ENCODE measurements at regions not wholly inside any gene's neighbourhood (a gene's known extent, or its start where the extent isn't known, plus 50 kb on each side); places are given as distances from the start of the nearest gene placed in this dataset.
"Not testable (repeated sequence)": the region's sequence is repeated elsewhere in the genome, so short reads cannot be mapped to it uniquely, and the experiment has no call there.

- DNase-seq (ENCODE audit: low read depth), result no peak
These were observed 765.1 kb downstream of the KCNA4 start for GRCh38 chr11:29251738-29252137.

GRCh38 chr11:29249713-29250112 is 767.1 kb downstream of the KCNA4 start:
- DNase-seq (ENCODE audit: low read depth), result no peak

- DNase-seq (ENCODE audit: low read depth), result no peak
These were observed 772.5 kb downstream of the KCNA4 start for GRCh38 chr11:29244355-29244754.

- no peak for DNase-seq (ENCODE audit: low read depth)
These were observed 773.2 kb downstream of the KCNA4 start for GRCh38 chr11:29243616-29244015.

GRCh38 chr11:29231991-29232390 is 784.8 kb downstream of the KCNA4 start:
- DNase-seq (ENCODE audit: low read depth), result no peak

GRCh38 chr11:29231586-29231985 is 785.2 kb downstream of the KCNA4 start:
- no peak for DNase-seq (ENCODE audit: low read depth)

- no peak for DNase-seq (ENCODE audit: low read depth)
These were observed 789.0 kb downstream of the KCNA4 start for GRCh38 chr11:29227811-29228210.

GRCh38 chr11:29224739-29225384 is 792.0 kb downstream of the KCNA4 start:
- DNase-seq (ENCODE audit: low read depth), result no peak

GRCh38 chr11:29219531-29219930 is 797.3 kb downstream of the KCNA4 start:
- DNase-seq (ENCODE audit: low read depth), result not testable (repeated sequence)

GRCh38 chr11:29217901-29218300 is 798.9 kb downstream of the KCNA4 start:
- no peak for DNase-seq (ENCODE audit: low read depth)

GRCh38 chr11:29214833-29215232 is 802.0 kb downstream of the KCNA4 start:
- DNase-seq (ENCODE audit: low read depth), result no peak

- DNase-seq (ENCODE audit: low read depth), result no peak
These were observed 805.6 kb downstream of the KCNA4 start for GRCh38 chr11:29211202-29211601.

GRCh38 chr11:29210426-29210825 is 806.4 kb downstream of the KCNA4 start:
- no peak for DNase-seq (ENCODE audit: low read depth)

GRCh38 chr11:29208117-29208516 is 808.7 kb downstream of the KCNA4 start:
- no peak for DNase-seq (ENCODE audit: low read depth)

- DNase-seq (ENCODE audit: low read depth), result no peak
These were observed 815.9 kb downstream of the KCNA4 start for GRCh38 chr11:29200791-29201562.

- no peak for DNase-seq (ENCODE audit: low read depth)
These were observed 826.5 kb downstream of the KCNA4 start for GRCh38 chr11:29190313-29190712.

- DNase-seq (ENCODE audit: low read depth), result no peak
These were observed 829.6 kb downstream of the KCNA4 start for GRCh38 chr11:29187215-29187614.

GRCh38 chr11:29184939-29185890 is 831.6 kb downstream of the KCNA4 start:
- DNase-seq (ENCODE audit: low read depth), result no peak

GRCh38 chr11:29183301-29183700 is 833.5 kb downstream of the KCNA4 start:
- no peak for DNase-seq (ENCODE audit: low read depth)

- no peak for DNase-seq (ENCODE audit: low read depth)
These were observed 843.2 kb downstream of the KCNA4 start for GRCh38 chr11:29173660-29174062.

GRCh38 chr11:29171360-29171950 is 845.4 kb downstream of the KCNA4 start:
- no peak for DNase-seq (ENCODE audit: low read depth)

GRCh38 chr11:29166306-29166705 is 850.5 kb downstream of the KCNA4 start:
- no peak for DNase-seq (ENCODE audit: low read depth)
